IMR-90 (cell line): ENCODE measurements at regions not wholly inside any gene's neighbourhood (a gene's known extent, or its start where the extent isn't known, plus 50 kb on each side); places are given as distances from the start of the nearest gene placed in this dataset.

Experiments used
- ATAC-seq: fragments of 200-7000 bp; cut with Tn5 transposase; 2 replicates; pipeline ENCODE4 v1.9.1; 2020; ENCODE audit warnings: low read depth, mild to moderate bottlenecking, moderate library complexity
- BruUV-seq: library from RNA; stranded (reverse); fragments of 400-500 nt; replicated peaks from 2 replicates; lab custom pipeline; 2021; lab: Mats Ljungman, UMichigan
- CTCF ChIA-PET: fragments of 300-600 bp; formaldehyde crosslinking; extraction: SDS; loops from one replicate; lab custom pipeline; 2021; ENCODE audit warnings: antibody characterized with exemption; lab: Yijun Ruan, JAX
- POLR2A ChIA-PET: fragments of 300-600 bp; sonication (Branson Sonifier 250); formaldehyde crosslinking; loops from one replicate; lab custom pipeline; 2022; ENCODE audit warnings: antibody characterized with exemption; ENCODE audit not compliant: unreplicated experiment; lab: Charles Lee
- DNase-seq: peaks from one replicate; pipeline ENCODE4 v3.0.0; 2013
- H2AFZ ChIP-seq: replicated peaks from 2 replicates; pipeline ENCODE3; 2013; ENCODE audit warnings: low read length, mild to moderate bottlenecking; ENCODE audit not compliant: poor library complexity
- H2AK5ac ChIP-seq: 2 replicates; pipeline ENCODE4 v1.6.1; 2013; ENCODE audit warnings: low read depth, low read length, inconsistent platforms
- H2AK9ac ChIP-seq: replicated peaks from 2 replicates; pipeline ENCODE3; 2013; ENCODE audit warnings: mild to moderate bottlenecking, low read depth, low read length, moderate library complexity; ENCODE audit not compliant: poor library complexity
- H2BK120ac ChIP-seq: 2 replicates; pipeline ENCODE4 v1.6.1; 2013; ENCODE audit warnings: low read depth, low read length, inconsistent platforms
- H2BK15ac ChIP-seq: 3 replicates; pipeline ENCODE4 v1.6.1; 2013; ENCODE audit warnings: low read depth, low read length, inconsistent platforms
- H2BK20ac ChIP-seq: 2 replicates; pipeline ENCODE4 v1.6.1; 2013; ENCODE audit warnings: low read depth, mild to moderate bottlenecking, inconsistent platforms, low read length, moderate library complexity
- H2BK5ac ChIP-seq: 2 replicates; pipeline ENCODE4 v1.6.1; 2013; ENCODE audit warnings: mild to moderate bottlenecking, low read depth, low read length, inconsistent platforms; ENCODE audit not compliant: poor library complexity, severe bottlenecking
- H3K14ac ChIP-seq: replicated peaks from 2 replicates; pipeline ENCODE4 v1.6.1; 2013; ENCODE audit warnings: low read depth, low read length, inconsistent platforms
- H3K18ac ChIP-seq: 2 replicates; pipeline ENCODE4 v1.6.1; 2013; ENCODE audit warnings: low read depth, low read length, control low read depth
- H3K23ac ChIP-seq: 2 replicates; pipeline ENCODE4 v1.6.1; 2013; ENCODE audit warnings: low read depth, low read length, inconsistent platforms
- H3K27ac ChIP-seq: 2 replicates; pipeline ENCODE4 v1.5.1; 2013; ENCODE audit warnings: mild to moderate bottlenecking, control low read depth, low read length; ENCODE audit not compliant: insufficient read depth
- H3K27me3 ChIP-seq: 2 replicates; pipeline ENCODE4 v1.6.1; 2013; ENCODE audit warnings: low read length; ENCODE audit not compliant: control insufficient read depth, insufficient read depth
- H3K36me3 ChIP-seq: 2 replicates; pipeline ENCODE4 v1.6.1; 2013; ENCODE audit warnings: low read length, mixed read lengths; ENCODE audit not compliant: control insufficient read depth, insufficient read depth
- H3K4ac ChIP-seq: 2 replicates; pipeline ENCODE4 v1.6.1; 2013; ENCODE audit warnings: low read depth, low read length, inconsistent platforms
- H3K4me1 ChIP-seq: 2 replicates; pipeline ENCODE4 v1.6.1; 2013; ENCODE audit warnings: low read length, mixed read lengths; ENCODE audit not compliant: control insufficient read depth, insufficient read depth
- H3K4me2 ChIP-seq: 2 replicates; pipeline ENCODE4 v1.6.1; 2013; ENCODE audit warnings: low read depth, mild to moderate bottlenecking, control low read depth, low read length, moderate library complexity
- H3K4me3 ChIP-seq: 2 replicates; pipeline ENCODE4 v1.5.1; 2013; ENCODE audit warnings: low read depth, mild to moderate bottlenecking, control low read depth, low read length, moderate library complexity; ENCODE audit not compliant: insufficient read depth
- H3K56ac ChIP-seq: 2 replicates; pipeline ENCODE4 v1.6.1; 2013; ENCODE audit warnings: low read length, inconsistent platforms; ENCODE audit not compliant: insufficient read depth; ENCODE audit errors: extremely low read depth
- H3K79me1 ChIP-seq, 2 experiments: 2 replicates each; pipeline ENCODE4 v1.6.1; 2013; ENCODE audit warnings: low read length in 2 of 2, inconsistent platforms in 1 of 2, low read depth in 1 of 2
- H3K9ac ChIP-seq: 2 replicates; pipeline ENCODE4 v1.6.1; 2013; ENCODE audit warnings: low read depth, low read length, control low read depth
- H3K9me1 ChIP-seq: 2 replicates; pipeline ENCODE4 v1.6.1; 2013; ENCODE audit warnings: low read length, inconsistent platforms; ENCODE audit not compliant: insufficient read depth
- H3K9me3 ChIP-seq: 2 replicates; pipeline ENCODE4 v1.6.1; 2013; ENCODE audit warnings: low read length; ENCODE audit not compliant: control insufficient read depth, insufficient read depth
- H4K20me1 ChIP-seq: 2 replicates; pipeline ENCODE4 v1.6.1; 2013; ENCODE audit warnings: low read length, inconsistent platforms; ENCODE audit not compliant: insufficient read depth
- H4K5ac ChIP-seq: 2 replicates; pipeline ENCODE4 v1.6.1; 2013; ENCODE audit warnings: mild to moderate bottlenecking, low read depth, low read length, control low read depth
- H4K8ac ChIP-seq, 2 experiments: 2 replicates each; pipeline ENCODE4 v1.6.1; 2013; ENCODE audit warnings: low read depth in 2 of 2, low read length in 2 of 2, control low read depth in 1 of 2, inconsistent platforms in 1 of 2
- H4K91ac ChIP-seq: 2 replicates; pipeline ENCODE4 v1.6.1; 2013; ENCODE audit warnings: low read depth, low read length, inconsistent platforms; ENCODE audit not compliant: insufficient read depth
- CEBPB ChIP-seq: IDR thresholded peaks from 2 replicates; pipeline ENCODE4 v1.6.1; 2012; ENCODE audit warnings: low read depth, low read length, improper control_type of control experiment
- RCOR1 ChIP-seq: IDR thresholded peaks from 2 replicates; pipeline ENCODE4 v1.6.1; 2012; ENCODE audit warnings: mild to moderate bottlenecking, low read length, improper control_type of control experiment; ENCODE audit not compliant: insufficient replicate concordance
- WGBS, 2 experiments: methylation state at CpG; one replicate each; pipeline versions ENCODE4 v1.1.5 to v1.1.7; 2013; ENCODE audit warnings: missing lambda C conversion rate in 2 of 2; ENCODE audit not compliant: insufficient read length in 1 of 2; ENCODE audit errors: extremely low coverage in 2 of 2; 5-methylcytosine and 5-hydroxymethylcytosine counted together
- dilution Hi-C: fragments of 300-500 bp; cut with HindIII; formaldehyde crosslinking; loops from one replicate; pipeline ENCODE4 v1.14.3; 2018; ENCODE audit warnings: low sequenced_read_pairs; ENCODE audit not compliant: unreplicated experiment
- in situ Hi-C: fragments of 300-500 bp; cut with MboI; formaldehyde crosslinking; loops from 3 replicates; pipeline ENCODE4 v1.14.3; 2019; ENCODE audit warnings: low sequenced_read_pairs, inconsistent platforms, mixed read lengths
- intact Hi-C: fragments of 100-400 bp; cut with micrococcal nuclease; formaldehyde crosslinking; loops from 2 replicates; pipeline ENCODE4 v1.10.0; 2022

DNA sequence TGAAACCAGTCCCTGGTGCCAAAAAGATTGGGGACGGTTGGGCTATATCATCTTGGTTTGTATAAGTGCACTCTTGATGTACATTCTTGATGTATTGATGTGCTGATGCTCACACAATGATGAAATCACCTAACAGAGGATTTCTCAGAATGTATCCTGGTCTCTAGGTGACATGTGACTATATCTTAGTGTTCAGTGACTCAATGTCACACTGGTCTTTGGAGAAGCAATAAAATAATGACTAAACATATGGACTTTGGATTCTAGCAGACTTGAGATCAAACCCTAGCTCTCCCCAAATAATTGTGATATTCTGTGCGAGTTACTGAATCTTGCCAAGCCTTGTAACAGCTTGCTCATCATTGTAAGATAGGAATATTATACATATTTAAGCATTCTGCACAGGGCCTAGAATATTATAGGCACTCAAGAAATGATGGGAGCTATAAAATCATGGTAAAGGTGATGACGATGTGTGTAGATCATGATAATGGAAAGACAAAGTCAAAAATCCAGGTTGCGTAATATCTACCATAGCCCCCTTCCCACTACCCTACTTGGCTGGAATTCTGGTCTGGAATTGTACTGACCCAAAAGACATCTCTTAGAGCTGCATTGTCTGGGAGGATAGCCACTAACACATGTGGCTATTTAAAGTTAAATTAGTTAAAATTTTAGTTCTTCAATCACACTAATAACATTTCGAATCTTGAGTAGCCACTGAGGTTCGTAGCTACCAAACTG lies 117.6 kb upstream of the PWP1 start:
- POLR2A ChIA-PET = no interaction called here
- intact Hi-C loops = no loop called here
- no peak overlapping the region for H3K23ac ChIP-seq
- H2BK20ac ChIP-seq = no peak overlapping the region
- no peaks in the 10 kb centered on the region for H4K20me1 ChIP-seq
- ATAC-seq (no peak), DNase-seq (no peak)
- H3K4me3 ChIP-seq = no peak overlapping the region
- H2BK5ac ChIP-seq = no peak overlapping the region
- dilution Hi-C loops = no loop called here
- no peaks in the 10 kb centered on the region for H3K36me3 ChIP-seq
- CTCF ChIA-PET = no interaction called here
- H3K18ac ChIP-seq = no peak overlapping the region
- no peak overlapping the region for H3K14ac ChIP-seq
- H4K8ac ChIP-seq = no peak overlapping the region
- H3K27ac ChIP-seq = no peak overlapping the region
- H3K4me2 ChIP-seq = no peak overlapping the region
- no peak overlapping the region for H4K91ac ChIP-seq
- no peak overlapping the region for H3K9ac ChIP-seq
- H4K5ac ChIP-seq = no peak overlapping the region
- peaks cover 2% of the 10 kb centered on the region for H3K4me1 ChIP-seq
- no peak overlapping the region for H3K4ac ChIP-seq
- TF ChIP-seq CEBPB (peak; percentile 88), RCOR1 (no peak)
- no CpG with 5 or more reads among the region's 6 CpGs for WGBS, 2 experiments
- in situ Hi-C loops = no loop called here
- no TSS peak for BruUV-seq
- no peak overlapping the region for H2BK120ac ChIP-seq
- no peaks in the 10 kb centered on the region for H3K9me3 ChIP-seq
- no peak overlapping the region for H2AFZ ChIP-seq
- no peak overlapping the region for H2BK15ac ChIP-seq
- no peak overlapping the region for H3K56ac ChIP-seq
- no peak overlapping the region for H2AK5ac ChIP-seq
- no peaks in the 10 kb centered on the region for H3K79me1 ChIP-seq
- no peak overlapping the region for H2AK9ac ChIP-seq
- H3K9me1 ChIP-seq = no peaks in the 10 kb centered on the region
- H3K27me3 ChIP-seq = no peaks in the 10 kb centered on the region
